Caco-2 (cell line): ENCODE measurements at regions not wholly inside any gene's neighbourhood (a gene's known extent, or its start where the extent isn't known, plus 50 kb on each side); places are given as distances from the start of the nearest gene placed in this dataset.
"Not testable (repeated sequence)": the region's sequence is repeated elsewhere in the genome, so short reads cannot be mapped to it uniquely, and the experiment has no call there.

Source experiments
- BruUV-seq: library from RNA; stranded (reverse); fragments of 400-500 nt; replicated peaks from 2 replicates; lab custom pipeline; 2021; lab: Mats Ljungman, UMichigan
- CTCF ChIA-PET: fragments of 300-600 bp; sonication (Branson Sonifier 250); formaldehyde crosslinking; loops from one replicate; lab custom pipeline; 2022; ENCODE audit warnings: antibody characterized with exemption; lab: Charles Lee
- POLR2A ChIA-PET: fragments of 300-600 bp; sonication (Branson Sonifier 250); formaldehyde crosslinking; loops from one replicate; lab custom pipeline; 2022; ENCODE audit warnings: antibody characterized with exemption; lab: Charles Lee
- DNase-seq, 2 experiments: peaks; one replicate each; pipeline versions ENCODE4 v3.0.0 to v3.0.0-alpha.2; 2020 to 2022
- H3K27me3 ChIP-seq: replicated peaks from 2 replicates; pipeline ENCODE4 v1.6.0; 2011; ENCODE audit warnings: low read length; ENCODE audit not compliant: control insufficient read depth, insufficient read depth
- H3K36me3 ChIP-seq: 2 replicates; pipeline ENCODE4 v1.5.1; 2011; ENCODE audit warnings: low read length; ENCODE audit not compliant: control insufficient read depth, insufficient read depth
- H3K4me1 ChIP-seq: fragments of 250-450 bp; sonication (Bioruptor Pico); 2 replicates; pipeline ENCODE4 v1.5.1; 2020; ENCODE audit warnings: mild to moderate bottlenecking
- H3K4me3 ChIP-seq: 2 replicates; pipeline ENCODE4 v1.5.1; 2011; ENCODE audit warnings: low read depth, mild to moderate bottlenecking, control low read depth, low read length
- H3K9me3 ChIP-seq: fragments of 250-450 bp; sonication (Bioruptor Pico); 2 replicates; pipeline ENCODE4 v1.5.1; 2020; ENCODE audit warnings: mild to moderate bottlenecking, moderate library complexity
- H3K27ac Mint-ChIP-seq: one replicate; pipeline ENCODE4 v1.8.0; 2022; ENCODE audit warnings: mixed read lengths; ENCODE audit not compliant: unreplicated experiment
- H3K27me3 Mint-ChIP-seq: one replicate; pipeline ENCODE4 v1.8.0; 2022; ENCODE audit warnings: mixed read lengths; ENCODE audit not compliant: insufficient read depth, unreplicated experiment
- H3K36me3 Mint-ChIP-seq: one replicate; pipeline ENCODE4 v1.8.0; 2022; ENCODE audit warnings: mild to moderate bottlenecking, mixed read lengths; ENCODE audit not compliant: insufficient read depth, unreplicated experiment
- H3K4me1 Mint-ChIP-seq: one replicate; pipeline ENCODE4 v1.8.0; 2022; ENCODE audit warnings: low read depth, mixed read lengths; ENCODE audit not compliant: unreplicated experiment
- H3K4me3 Mint-ChIP-seq: one replicate; pipeline ENCODE4 v1.8.0; 2022; ENCODE audit warnings: mild to moderate bottlenecking, moderate library complexity, mixed read lengths; ENCODE audit not compliant: unreplicated experiment
- H3K9me3 Mint-ChIP-seq: one replicate; pipeline ENCODE4 v1.8.0; 2022; ENCODE audit warnings: mixed read lengths; ENCODE audit not compliant: unreplicated experiment
- intact Hi-C: fragments of 100-400 bp; cut with micrococcal nuclease; formaldehyde crosslinking; loops from one replicate; pipeline ENCODE4 v1.10.0; 2022; ENCODE audit not compliant: unreplicated experiment
- TF ChIP-seq, protein P1 (sequence below), 2 experiments: fragments of 200-600 bp in 1 of 2; IDR thresholded peaks; 1 replicate in 1 of 2; 2 replicates in 1 of 2; pipeline versions ENCODE4 v1.5.1 to v1.8.0; 2011 to 2022; ENCODE audit warnings: antibody characterized with exemption in 1 of 2, control low read depth in 1 of 2, inconsistent platforms in 1 of 2, low read depth in 1 of 2, low read length in 1 of 2, mild to moderate bottlenecking in 1 of 2, moderate library complexity in 1 of 2; ENCODE audit not compliant: insufficient read depth in 1 of 2, severe bottlenecking in 1 of 2, unreplicated experiment in 1 of 2

DNA sequence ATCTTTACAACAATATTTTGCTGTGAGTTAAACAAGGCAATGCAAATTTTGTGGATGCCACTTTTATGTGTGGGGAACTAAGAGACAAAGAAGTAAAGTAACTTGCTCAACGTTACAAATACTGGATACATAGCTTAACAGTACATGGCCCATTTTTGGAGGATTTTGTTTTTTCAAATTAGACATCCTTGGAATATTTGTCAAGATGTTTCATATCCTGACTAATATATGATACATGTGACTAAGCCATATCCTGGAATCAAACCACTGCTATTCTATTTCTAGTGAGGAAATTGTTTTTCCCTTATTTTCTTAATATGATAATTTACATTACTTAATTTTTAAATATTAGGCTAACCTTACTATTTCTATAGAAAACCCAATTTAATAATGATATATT is 529.8 kb downstream of the DMRTA1 start:
- Mint-ChIP-seq H3K4me1 (no peaks in the 10 kb centered on the region), H3K36me3 (no peaks in the 10 kb centered on the region), H3K9me3 (no peaks in the 10 kb centered on the region), H3K27me3 (peaks cover 2% of the 10 kb centered on the region), H3K27ac (no peak overlapping the region), H3K4me3 (no peak overlapping the region)
- Histone ChIP-seq H3K9me3 (no peaks in the 10 kb centered on the region), H3K27me3 (no peaks in the 10 kb centered on the region), H3K4me1 (no peaks in the 10 kb centered on the region), H3K36me3 (no peaks in the 10 kb centered on the region), H3K4me3 (no peak overlapping the region)
- ChIA-PET POLR2A (no interaction called here), CTCF (no interaction called here)
- intact Hi-C loops = no loop called here
- no peak for DNase-seq
- BruUV-seq = no TSS peak
- TF ChIP-seq, protein P1, sequence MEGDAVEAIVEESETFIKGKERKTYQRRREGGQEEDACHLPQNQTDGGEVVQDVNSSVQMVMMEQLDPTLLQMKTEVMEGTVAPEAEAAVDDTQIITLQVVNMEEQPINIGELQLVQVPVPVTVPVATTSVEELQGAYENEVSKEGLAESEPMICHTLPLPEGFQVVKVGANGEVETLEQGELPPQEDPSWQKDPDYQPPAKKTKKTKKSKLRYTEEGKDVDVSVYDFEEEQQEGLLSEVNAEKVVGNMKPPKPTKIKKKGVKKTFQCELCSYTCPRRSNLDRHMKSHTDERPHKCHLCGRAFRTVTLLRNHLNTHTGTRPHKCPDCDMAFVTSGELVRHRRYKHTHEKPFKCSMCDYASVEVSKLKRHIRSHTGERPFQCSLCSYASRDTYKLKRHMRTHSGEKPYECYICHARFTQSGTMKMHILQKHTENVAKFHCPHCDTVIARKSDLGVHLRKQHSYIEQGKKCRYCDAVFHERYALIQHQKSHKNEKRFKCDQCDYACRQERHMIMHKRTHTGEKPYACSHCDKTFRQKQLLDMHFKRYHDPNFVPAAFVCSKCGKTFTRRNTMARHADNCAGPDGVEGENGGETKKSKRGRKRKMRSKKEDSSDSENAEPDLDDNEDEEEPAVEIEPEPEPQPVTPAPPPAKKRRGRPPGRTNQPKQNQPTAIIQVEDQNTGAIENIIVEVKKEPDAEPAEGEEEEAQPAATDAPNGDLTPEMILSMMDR (IDR thresholded peaks at IDR 0.05; ENCODE audit: insufficient read depth in 1 of 2, low read depth in 1 of 2, low read length in 1 of 2, severe bottlenecking in 1 of 2, unreplicated experiment in 1 of 2) = no peak

GRCh38 chr9:22980429-22980828 is 533.8 kb downstream of the DMRTA1 start:
- H3K27me3 ChIP-seq, DNase-seq, H3K4me3 ChIP-seq, H3K27ac Mint-ChIP-seq, H3K4me1 ChIP-seq, BruUV-seq, H3K4me3 Mint-ChIP-seq, H3K9me3 ChIP-seq, H3K9me3 Mint-ChIP-seq, H3K4me1 Mint-ChIP-seq, H3K36me3 Mint-ChIP-seq, POLR2A ChIA-PET, H3K27me3 Mint-ChIP-seq, intact Hi-C loops, H3K36me3 ChIP-seq, CTCF ChIA-PET: not testable (repeated sequence)

DNA sequence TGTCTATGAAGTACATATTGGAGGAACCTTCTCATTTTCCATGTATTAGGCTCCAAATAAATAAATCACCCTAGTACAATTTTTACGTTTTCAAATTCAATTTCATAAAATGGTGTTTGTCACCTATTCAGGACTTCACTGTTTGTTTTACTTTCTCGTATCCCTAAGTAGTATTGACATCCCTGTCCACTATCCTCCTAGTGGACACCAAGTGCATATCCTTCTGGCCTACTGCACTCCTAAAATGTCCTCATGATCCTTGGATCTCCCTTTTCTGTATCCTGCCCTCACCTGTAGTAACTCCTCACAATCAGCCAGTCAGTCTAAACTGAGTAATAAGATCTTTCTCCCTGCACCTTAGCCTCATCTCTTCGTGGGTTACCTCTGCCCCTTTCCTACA is 539.9 kb downstream of the DMRTA1 start:
- H3K27me3 ChIP-seq = no peaks in the 10 kb centered on the region
- TF ChIP-seq, protein P1 (IDR thresholded peaks at IDR 0.05; ENCODE audit: insufficient read depth in 1 of 2, low read depth in 1 of 2, low read length in 1 of 2, severe bottlenecking in 1 of 2, unreplicated experiment in 1 of 2) = peak in 1 of 2 experiments; percentile 29
- no peaks in the 10 kb centered on the region for H3K27me3 Mint-ChIP-seq
- POLR2A ChIA-PET = no interaction called here
- no peaks in the 10 kb centered on the region for H3K36me3 ChIP-seq
- no peaks in the 10 kb centered on the region for H3K36me3 Mint-ChIP-seq
- CTCF ChIA-PET = no interaction called here
- no peak overlapping the region for H3K4me3 ChIP-seq
- no peaks in the 10 kb centered on the region for H3K9me3 Mint-ChIP-seq
- DNase-seq = peak in 1 of 2 experiments; percentile 2
- BruUV-seq = no TSS peak
- no peaks in the 10 kb centered on the region for H3K4me1 ChIP-seq
- H3K4me1 Mint-ChIP-seq = no peaks in the 10 kb centered on the region
- H3K4me3 Mint-ChIP-seq = no peak overlapping the region
- intact Hi-C loops = loop anchor here (1.0 kb wide), 1 partner anchor 173 kb away; no protein-coding TSS in a partner anchor
- H3K27ac Mint-ChIP-seq = no peak overlapping the region
- H3K9me3 ChIP-seq = no peaks in the 10 kb centered on the region

GRCh38 chr9:22990349-22990748 is 543.7 kb downstream of the DMRTA1 start:
- ChIA-PET CTCF (no interaction called here), POLR2A (no interaction called here)
- DNase-seq = no peak
- no peaks in the 10 kb centered on the region for H3K9me3 Mint-ChIP-seq
- H3K4me1 Mint-ChIP-seq = no peaks in the 10 kb centered on the region
- intact Hi-C loops = no loop called here
- TF ChIP-seq, protein P1 (IDR thresholded peaks at IDR 0.05; ENCODE audit: insufficient read depth in 1 of 2, low read depth in 1 of 2, low read length in 1 of 2, severe bottlenecking in 1 of 2, unreplicated experiment in 1 of 2) = no peak
- no TSS peak for BruUV-seq
- no peaks in the 10 kb centered on the region for H3K27me3 Mint-ChIP-seq
- H3K4me3 Mint-ChIP-seq = no peak overlapping the region
- no peaks in the 10 kb centered on the region for H3K9me3 ChIP-seq
- H3K4me3 ChIP-seq = no peak overlapping the region
- H3K27me3 ChIP-seq = no peaks in the 10 kb centered on the region
- H3K36me3 ChIP-seq = no peaks in the 10 kb centered on the region
- no peak overlapping the region for H3K27ac Mint-ChIP-seq
- H3K36me3 Mint-ChIP-seq = no peaks in the 10 kb centered on the region
- no peaks in the 10 kb centered on the region for H3K4me1 ChIP-seq
